Chondrocyte (in vitro differentiated cells): ENCODE measurements at regions not wholly inside any gene's neighbourhood (a gene's known extent, or its start where the extent isn't known, plus 50 kb on each side); places are given as distances from the start of the nearest gene placed in this dataset.
"Not testable (repeated sequence)": the region's sequence is repeated elsewhere in the genome, so short reads cannot be mapped to it uniquely, and the experiment has no call there.

Experiments used
- DNase-seq: peaks from one replicate; pipeline ENCODE4 v3.0.0; 2021; ENCODE audit warnings: mixed read lengths, low spot score
- H3K27ac Mint-ChIP-seq: one replicate; pipeline ENCODE4 v1.8.0; 2021; ENCODE audit warnings: mild to moderate bottlenecking, moderate library complexity, mixed read lengths; ENCODE audit not compliant: unreplicated experiment
- H3K27me3 Mint-ChIP-seq: 2 replicates; pipeline ENCODE4 v1.8.0; 2021; ENCODE audit warnings: low read depth, mixed read lengths
- H3K36me3 Mint-ChIP-seq: 2 replicates; pipeline ENCODE4 v1.8.0; 2021; ENCODE audit warnings: low read depth, mixed read lengths
- H3K4me1 Mint-ChIP-seq: 2 replicates; pipeline ENCODE4 v1.8.0; 2021; ENCODE audit warnings: low read depth, mild to moderate bottlenecking, mixed read lengths
- H3K4me3 Mint-ChIP-seq: one replicate; pipeline ENCODE4 v1.8.0; 2021; ENCODE audit warnings: mild to moderate bottlenecking, moderate library complexity, mixed read lengths; ENCODE audit not compliant: unreplicated experiment
- H3K9me3 Mint-ChIP-seq: 2 replicates; pipeline ENCODE4 v1.8.0; 2021; ENCODE audit warnings: low read depth, mixed read lengths
- TF ChIP-seq, protein P1 (sequence below): fragments of 200-600 bp; sonication (generic); IDR thresholded peaks from 2 replicates; pipeline ENCODE4 v1.5.0; 2021; ENCODE audit warnings: antibody characterized with exemption, mild to moderate bottlenecking, moderate library complexity

- TF ChIP-seq, protein P1, sequence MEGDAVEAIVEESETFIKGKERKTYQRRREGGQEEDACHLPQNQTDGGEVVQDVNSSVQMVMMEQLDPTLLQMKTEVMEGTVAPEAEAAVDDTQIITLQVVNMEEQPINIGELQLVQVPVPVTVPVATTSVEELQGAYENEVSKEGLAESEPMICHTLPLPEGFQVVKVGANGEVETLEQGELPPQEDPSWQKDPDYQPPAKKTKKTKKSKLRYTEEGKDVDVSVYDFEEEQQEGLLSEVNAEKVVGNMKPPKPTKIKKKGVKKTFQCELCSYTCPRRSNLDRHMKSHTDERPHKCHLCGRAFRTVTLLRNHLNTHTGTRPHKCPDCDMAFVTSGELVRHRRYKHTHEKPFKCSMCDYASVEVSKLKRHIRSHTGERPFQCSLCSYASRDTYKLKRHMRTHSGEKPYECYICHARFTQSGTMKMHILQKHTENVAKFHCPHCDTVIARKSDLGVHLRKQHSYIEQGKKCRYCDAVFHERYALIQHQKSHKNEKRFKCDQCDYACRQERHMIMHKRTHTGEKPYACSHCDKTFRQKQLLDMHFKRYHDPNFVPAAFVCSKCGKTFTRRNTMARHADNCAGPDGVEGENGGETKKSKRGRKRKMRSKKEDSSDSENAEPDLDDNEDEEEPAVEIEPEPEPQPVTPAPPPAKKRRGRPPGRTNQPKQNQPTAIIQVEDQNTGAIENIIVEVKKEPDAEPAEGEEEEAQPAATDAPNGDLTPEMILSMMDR = no peak
- H3K27me3 Mint-ChIP-seq = no peaks in the 10 kb centered on the region
- no peak for DNase-seq
- H3K27ac Mint-ChIP-seq = no peak overlapping the region
- H3K9me3 Mint-ChIP-seq = peaks cover 13% of the 10 kb centered on the region
- H3K4me3 Mint-ChIP-seq = no peak overlapping the region
- no peaks in the 10 kb centered on the region for H3K36me3 Mint-ChIP-seq
- H3K4me1 Mint-ChIP-seq = no peaks in the 10 kb centered on the region
Observed at GRCh38 chrX:65902011-65902410, 137.9 kb downstream of the VSIG4 start.

DNA sequence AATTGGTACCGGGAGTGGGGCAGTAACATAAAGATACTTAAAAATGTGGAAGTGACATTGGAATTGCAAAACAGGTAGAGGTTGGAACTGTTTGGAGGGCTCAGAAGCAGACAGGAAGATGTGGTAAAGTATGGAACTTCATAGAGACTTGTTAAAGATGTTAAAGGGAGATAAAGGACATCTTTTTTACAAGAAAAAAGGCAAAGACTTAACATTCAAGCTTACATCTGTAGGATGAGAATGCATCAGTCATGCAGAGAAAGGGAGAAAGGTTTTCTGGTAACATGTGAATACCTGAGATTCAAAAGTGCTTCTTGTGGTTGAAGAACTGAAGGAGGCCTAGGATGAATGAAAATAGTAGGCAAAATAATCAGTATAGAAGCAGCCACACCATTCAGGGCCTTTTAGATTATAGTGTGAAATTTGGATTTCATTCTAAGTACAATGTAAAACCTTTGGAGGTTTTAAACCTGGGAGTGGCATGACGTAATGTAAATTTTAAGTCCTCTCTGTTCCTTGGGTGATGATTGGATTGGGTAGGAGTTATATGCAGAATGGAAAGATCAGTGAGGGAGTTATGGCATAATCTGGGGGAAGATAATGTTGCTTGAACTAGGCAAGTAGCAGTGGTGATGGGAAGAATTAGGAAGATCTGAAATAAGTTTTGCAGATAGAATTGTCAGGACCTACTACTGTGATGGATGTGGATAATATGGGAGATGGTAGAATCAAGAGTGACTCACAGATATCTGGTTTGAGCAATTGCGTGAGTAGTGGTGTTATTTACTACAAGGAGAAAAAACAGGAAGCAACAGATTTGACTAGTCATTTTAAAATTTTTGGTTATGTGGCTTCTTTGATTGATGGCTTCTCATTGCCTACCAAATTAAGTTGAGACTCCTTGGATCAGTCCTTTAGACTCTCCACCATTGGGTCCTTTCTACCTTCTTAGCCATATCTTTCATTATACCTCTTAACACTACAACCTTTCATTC, 138.7 kb downstream of the VSIG4 start:
- no peaks in the 10 kb centered on the region for H3K27me3 Mint-ChIP-seq
- DNase-seq = no peak
- peaks cover 13% of the 10 kb centered on the region for H3K9me3 Mint-ChIP-seq
- TF ChIP-seq, protein P1 = no peak
- H3K27ac Mint-ChIP-seq = no peak overlapping the region
- H3K4me3 Mint-ChIP-seq = no peak overlapping the region
- no peaks in the 10 kb centered on the region for H3K36me3 Mint-ChIP-seq
- H3K4me1 Mint-ChIP-seq = no peaks in the 10 kb centered on the region

- TF ChIP-seq, protein P1 = no peak
- Mint-ChIP-seq H3K36me3 (no peaks in the 10 kb centered on the region), H3K9me3 (peaks cover 11% of the 10 kb centered on the region), H3K4me1 (no peaks in the 10 kb centered on the region), H3K27me3 (no peaks in the 10 kb centered on the region), H3K4me3 (no peak overlapping the region), H3K27ac (no peak overlapping the region)
- DNase-seq = no peak
Observed at GRCh38 chrX:65894133-65894532, 145.7 kb downstream of the VSIG4 start.

DNA sequence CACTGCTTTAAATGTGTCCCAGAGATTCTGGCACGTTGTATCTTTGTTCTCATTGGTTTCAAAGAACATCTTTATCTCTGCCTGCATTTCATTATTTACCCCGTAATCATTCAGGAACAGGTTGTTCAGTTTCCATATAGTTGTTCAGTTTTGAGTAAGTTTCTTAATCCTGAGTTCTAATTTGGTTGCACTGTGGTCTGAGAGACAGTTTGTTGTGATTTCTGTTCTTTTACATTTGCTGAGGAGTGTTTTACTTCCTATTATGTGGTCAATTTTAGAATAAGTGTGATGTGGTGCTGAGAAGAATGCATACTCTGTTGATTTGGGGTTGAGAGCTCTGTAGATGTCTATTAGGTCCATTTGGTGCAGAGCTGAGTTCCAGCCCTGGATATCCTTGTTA, 148.1 kb downstream of the VSIG4 start:
- H3K27me3 Mint-ChIP-seq, H3K36me3 Mint-ChIP-seq, H3K4me1 Mint-ChIP-seq, H3K4me3 Mint-ChIP-seq, DNase-seq, H3K27ac Mint-ChIP-seq: not testable (repeated sequence)
- peaks cover 14% of the 10 kb centered on the region for H3K9me3 Mint-ChIP-seq

- H3K9me3 Mint-ChIP-seq = peaks cover 14% of the 10 kb centered on the region
- not testable (repeated sequence) for H3K27me3 Mint-ChIP-seq, H3K4me1 Mint-ChIP-seq, H3K36me3 Mint-ChIP-seq, H3K4me3 Mint-ChIP-seq, H3K27ac Mint-ChIP-seq, DNase-seq
Observed at GRCh38 chrX:65888150-65888549, 151.7 kb downstream of the VSIG4 start.

GRCh38 chrX:65883556-65883955, 156.3 kb downstream of the VSIG4 start:
- Mint-ChIP-seq H3K9me3 (peaks cover 23% of the 10 kb centered on the region), H3K27ac (no peak overlapping the region), H3K36me3 (no peaks in the 10 kb centered on the region), H3K4me3 (no peak overlapping the region), H3K27me3 (no peaks in the 10 kb centered on the region), H3K4me1 (no peaks in the 10 kb centered on the region)
- no peak for DNase-seq
- TF ChIP-seq, protein P1 = no peak
